Stimulated activated CD4-positive, alpha-beta T cell treated with anti-CD3 and anti-CD28 coated beads, Interleukin-1b, Interleukin-23, amount 100 ng/mL, for 1 hour (primary cell): ENCODE measurements at regions not wholly inside any gene's neighbourhood (a gene's known extent, or its start where the extent isn't known, plus 50 kb on each side); places are given as distances from the start of the nearest gene placed in this dataset.

Source experiments
- DNase-seq, 2 donors: peaks; one replicate each; pipeline ENCODE4 v3.0.0-alpha.2; 2020; ENCODE audit warnings: low read depth in 2 of 2

- DNase-seq: no peak
Observed at GRCh38 chr6:165915022-165915770, 252.2 kb upstream of the PDE10A start.

- DNase-seq: no peak
Observed at GRCh38 chr6:165913676-165914570, 250.9 kb upstream of the PDE10A start.

GRCh38 chr6:165910184-165910966 is 247.3 kb upstream of the PDE10A start:
- no peak for DNase-seq

- DNase-seq: no peak
Observed at GRCh38 chr6:165906736-165907135, 243.7 kb upstream of the PDE10A start.

GRCh38 chr6:165905744-165906143 is 242.7 kb upstream of the PDE10A start:
- DNase-seq: no peak

- DNase-seq: no peak
Observed at GRCh38 chr6:165900970-165901369, 237.9 kb upstream of the PDE10A start.

- no peak for DNase-seq
Observed at GRCh38 chr6:165899611-165900010, 236.6 kb upstream of the PDE10A start.

- DNase-seq: no peak
Observed at GRCh38 chr6:165895421-165896165, 232.6 kb upstream of the PDE10A start.

- DNase-seq: no peak
Observed at GRCh38 chr6:165894171-165894825, 231.3 kb upstream of the PDE10A start.

GRCh38 chr6:165893431-165893830 is 230.4 kb upstream of the PDE10A start:
- no peak for DNase-seq

- no peak for DNase-seq
Observed at GRCh38 chr6:165891320-165891719, 228.3 kb upstream of the PDE10A start.

- no peak for DNase-seq
Observed at GRCh38 chr6:165890404-165890735, 227.3 kb upstream of the PDE10A start.

GRCh38 chr6:165889636-165890403 is 226.8 kb upstream of the PDE10A start:
- no peak for DNase-seq

GRCh38 chr6:165886169-165886568 is 223.1 kb upstream of the PDE10A start:
- DNase-seq: no peak

GRCh38 chr6:165884813-165885765 is 222.0 kb upstream of the PDE10A start:
- peak; percentile 12 to 48 for DNase-seq

GRCh38 chr6:165883851-165884640 is 221.0 kb upstream of the PDE10A start:
- no peak for DNase-seq

GRCh38 chr6:165881806-165882205 is 218.8 kb upstream of the PDE10A start:
- DNase-seq: no peak

GRCh38 chr6:165880686-165881085 is 217.6 kb upstream of the PDE10A start:
- DNase-seq: no peak
